GM12891 (cell line): ENCODE measurements at regions not wholly inside any gene's neighbourhood (a gene's known extent, or its start where the extent isn't known, plus 50 kb on each side); places are given as distances from the start of the nearest gene placed in this dataset.

ENCODE experiments used
- PAX5 ChIP-seq: IDR thresholded peaks from 2 replicates; pipeline ENCODE4 v1.6.1; 2011; ENCODE audit warnings: low read length, moderate library complexity, mild to moderate bottlenecking; ENCODE audit not compliant: insufficient read depth, severe bottlenecking
- POLR2A ChIP-seq: IDR thresholded peaks from 2 replicates; pipeline ENCODE4 v1.6.1; 2011; ENCODE audit warnings: low read depth, low read length, control low read depth
- POLR2AphosphoS5 ChIP-seq: IDR thresholded peaks from 2 replicates; pipeline ENCODE4 v1.6.1; 2011; ENCODE audit warnings: low read depth, low read length, control low read depth
- TAF1 ChIP-seq: IDR thresholded peaks from 2 replicates; pipeline ENCODE4 v1.6.1; 2011; ENCODE audit warnings: low read depth, low read length, control low read depth

- TF ChIP-seq POLR2AphosphoS5 (no peak), TAF1 (no peak), PAX5 (no peak), POLR2A (no peak)
Observed at GRCh38 chr6:74054190-74054589, 358.2 kb downstream of the CD109 start.
